ENCODE measurements at regions not wholly inside any gene's neighbourhood (a gene's known extent, or its start where the extent isn't known, plus 50 kb on each side); places are given as distances from the start of the nearest gene placed in this dataset.

DNA sequence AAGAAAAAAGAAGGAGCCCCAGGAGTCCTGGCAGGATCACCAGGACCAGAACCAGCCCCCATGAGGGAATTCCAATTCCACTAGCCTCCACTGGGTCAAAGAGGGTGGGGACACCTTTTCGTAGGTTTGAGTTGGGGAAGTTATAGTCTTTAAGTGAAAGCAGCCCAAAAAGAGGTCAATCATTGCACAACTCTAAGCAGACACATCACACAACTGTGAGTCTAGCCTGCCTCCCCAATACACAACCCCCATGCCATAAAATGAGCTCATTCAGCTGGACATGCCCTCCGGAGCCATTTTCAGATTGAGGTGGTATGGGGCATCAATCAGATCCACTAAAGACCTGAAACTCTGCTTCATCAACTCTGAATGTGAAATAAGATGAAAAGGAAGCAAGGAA, 179.9 kb downstream of the NPHP4 start:
- DNase-seq (ENCODE audit: low read depth, low spot score) = no peak

GRCh38 chr1:5811419-5811818, 180.8 kb downstream of the NPHP4 start:
- no peak for DNase-seq (ENCODE audit: low read depth, low spot score)

DNA sequence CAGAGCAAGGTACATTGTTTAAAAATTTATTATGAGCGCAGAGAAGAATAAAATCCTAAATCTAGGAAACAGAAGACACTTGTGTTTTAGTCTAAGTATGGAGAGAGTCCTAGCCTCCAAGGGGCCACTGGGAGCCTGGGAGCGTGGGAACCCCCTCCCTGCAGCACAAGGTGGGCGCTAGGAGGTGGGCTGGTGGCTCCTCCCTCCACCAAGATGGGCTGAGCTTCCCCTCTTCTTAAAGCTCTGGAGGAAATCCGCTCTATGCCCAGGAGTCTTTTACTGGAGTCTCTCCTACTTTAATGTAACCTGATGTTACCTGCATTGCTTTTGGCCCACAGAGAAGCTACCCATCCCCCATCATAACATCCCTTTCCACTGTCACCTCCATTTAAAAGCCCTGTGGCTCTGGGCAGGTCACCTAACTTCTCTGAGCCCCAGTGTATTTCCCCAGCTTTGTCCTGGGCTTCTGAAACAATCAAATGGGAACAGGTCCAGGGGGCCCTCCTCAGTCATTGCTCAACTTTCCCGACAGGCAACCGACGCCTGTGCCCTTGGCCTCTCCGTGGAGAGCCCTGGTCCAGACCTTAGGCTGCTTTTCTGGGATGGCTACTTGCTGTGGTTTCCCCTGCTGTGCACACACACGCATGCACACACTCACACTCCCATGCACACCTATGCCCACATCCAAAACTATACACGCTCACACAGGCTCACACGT, 181.5 kb downstream of the NPHP4 start:
- DNase-seq (ENCODE audit: low read depth, low spot score) = no peak

DNA sequence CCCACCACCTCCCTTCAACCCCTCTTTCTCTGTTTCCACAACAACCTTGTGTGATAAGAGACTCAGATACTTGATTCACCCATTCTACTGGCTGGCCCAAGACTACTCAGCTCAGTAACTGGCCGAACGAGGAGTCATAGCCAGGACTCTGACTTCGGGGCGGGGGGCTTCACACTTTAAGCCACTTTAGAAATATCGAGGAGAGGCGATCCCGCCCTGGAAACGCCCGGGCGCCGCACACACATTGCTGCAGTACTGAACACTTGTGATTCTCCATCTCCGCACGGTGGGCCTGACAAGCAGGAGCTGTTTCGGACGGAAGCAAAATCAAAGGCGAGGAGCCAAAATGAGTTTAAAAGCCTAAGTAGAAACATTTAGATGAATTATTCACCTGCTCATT, 182.1 kb downstream of the NPHP4 start:
- DNase-seq (ENCODE audit: low read depth, low spot score) = no peak

DNA sequence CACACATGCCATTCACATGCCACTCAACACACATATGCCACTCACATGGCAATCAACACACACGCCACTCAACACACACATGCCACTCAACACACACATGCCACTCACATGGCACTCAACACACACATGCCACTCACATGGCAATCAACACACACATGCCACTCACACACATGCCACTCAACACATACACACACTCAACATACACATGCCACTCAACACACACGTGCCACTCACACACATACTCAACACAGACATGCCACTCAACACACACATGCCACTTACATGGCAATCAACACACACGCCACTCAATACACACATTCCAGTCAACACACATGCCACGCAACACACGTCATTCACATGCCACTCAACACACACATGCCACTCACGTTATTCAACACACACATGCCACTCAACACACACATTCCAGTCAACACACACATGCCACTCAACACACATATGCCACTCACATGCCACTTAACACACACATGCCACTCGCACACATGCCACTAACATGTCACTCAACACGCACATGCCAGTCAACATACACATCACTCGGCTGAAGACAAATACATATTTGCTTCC, 182.9 kb downstream of the NPHP4 start:
- no peak for DNase-seq (ENCODE audit: low read depth, low spot score)

- DNase-seq (ENCODE audit: low read depth, low spot score) = no peak
These were observed 188.4 kb downstream of the NPHP4 start for GRCh38 chr1:5803851-5804250.

- no peak for DNase-seq (ENCODE audit: low read depth, low spot score)
These were observed 189.6 kb downstream of the NPHP4 start for GRCh38 chr1:5802606-5803005.

DNA sequence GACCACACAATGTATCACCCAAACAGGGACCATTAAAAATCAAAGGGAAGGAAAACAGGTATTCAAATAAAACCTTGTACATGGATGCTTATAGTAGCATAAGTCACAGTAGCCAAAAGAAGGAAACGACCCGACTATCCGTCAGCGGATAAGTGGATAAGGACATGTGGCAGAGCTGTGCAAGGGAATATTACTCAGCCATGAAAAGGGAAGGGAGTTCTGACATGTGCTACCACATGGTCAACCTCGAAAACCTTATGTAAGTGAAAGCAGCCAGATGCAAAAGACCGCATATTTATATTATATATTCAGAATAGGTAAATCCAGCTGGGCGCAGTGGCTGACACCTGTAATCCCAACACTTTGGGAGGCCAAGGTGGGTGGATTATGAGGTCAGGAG, 193.3 kb downstream of the NPHP4 start:
- DNase-seq (ENCODE audit: low read depth, low spot score) = no peak

DNA sequence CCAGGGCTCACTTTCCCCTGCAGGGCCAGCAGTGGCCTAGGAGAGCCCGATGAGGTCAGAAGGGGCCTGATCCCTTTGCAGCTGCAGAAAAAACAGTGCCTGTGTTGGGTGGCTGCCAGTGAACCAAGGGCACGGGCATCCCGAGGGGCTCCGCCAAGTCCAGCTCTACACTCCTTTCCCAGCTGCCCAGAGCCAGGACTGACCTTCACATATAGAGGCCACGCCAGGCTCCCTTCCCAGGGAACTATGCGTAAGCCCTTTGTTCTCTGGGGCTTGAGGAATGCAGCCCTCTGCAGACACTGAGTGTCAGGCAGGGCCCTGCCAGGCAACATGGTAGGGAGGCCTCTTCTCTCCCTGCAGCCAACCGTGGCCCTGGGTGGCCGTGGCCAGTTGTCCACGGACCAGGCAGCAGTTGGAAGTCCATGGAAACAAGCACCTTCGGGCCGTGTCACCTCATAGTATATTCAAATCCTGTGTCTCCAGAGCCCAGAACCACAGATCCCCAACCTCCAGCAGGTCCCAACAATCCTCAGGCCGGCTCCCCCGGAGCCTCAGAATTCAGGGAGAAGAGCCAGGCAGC, 194.0 kb downstream of the NPHP4 start:
- DNase-seq (ENCODE audit: low read depth, low spot score) = no peak

- DNase-seq (ENCODE audit: low read depth, low spot score) = no peak
These were observed 196.2 kb downstream of the NPHP4 start for GRCh38 chr1:5796028-5796427.

DNA sequence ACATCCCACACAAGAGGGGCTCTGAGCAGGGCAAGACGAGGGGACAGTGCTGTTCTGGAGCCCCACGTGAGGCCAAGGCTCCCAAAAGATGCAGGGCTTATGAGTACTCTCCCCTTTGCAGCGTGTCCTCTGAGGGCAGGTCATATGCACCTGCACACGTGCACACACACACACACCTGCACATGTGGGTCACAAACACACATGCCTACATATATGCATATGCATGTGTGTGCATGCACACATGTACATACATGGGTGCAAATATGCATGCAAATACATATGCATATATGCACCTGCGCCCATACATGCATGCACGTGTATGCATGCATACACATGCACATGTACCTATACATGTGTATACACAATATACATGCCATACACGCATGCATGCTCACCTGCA, 197.9 kb downstream of the NPHP4 start:
- no peak for DNase-seq (ENCODE audit: low read depth, low spot score)

GRCh38 chr1:5793516-5793915, 198.7 kb downstream of the NPHP4 start:
- DNase-seq (ENCODE audit: low read depth, low spot score) = no peak

- DNase-seq (ENCODE audit: low read depth, low spot score) = no peak
These were observed 211.1 kb downstream of the NPHP4 start for GRCh38 chr1:5781079-5781478.

- DNase-seq (ENCODE audit: low read depth, low spot score) = no peak
These were observed 211.9 kb downstream of the NPHP4 start for GRCh38 chr1:5780324-5780716.

DNA sequence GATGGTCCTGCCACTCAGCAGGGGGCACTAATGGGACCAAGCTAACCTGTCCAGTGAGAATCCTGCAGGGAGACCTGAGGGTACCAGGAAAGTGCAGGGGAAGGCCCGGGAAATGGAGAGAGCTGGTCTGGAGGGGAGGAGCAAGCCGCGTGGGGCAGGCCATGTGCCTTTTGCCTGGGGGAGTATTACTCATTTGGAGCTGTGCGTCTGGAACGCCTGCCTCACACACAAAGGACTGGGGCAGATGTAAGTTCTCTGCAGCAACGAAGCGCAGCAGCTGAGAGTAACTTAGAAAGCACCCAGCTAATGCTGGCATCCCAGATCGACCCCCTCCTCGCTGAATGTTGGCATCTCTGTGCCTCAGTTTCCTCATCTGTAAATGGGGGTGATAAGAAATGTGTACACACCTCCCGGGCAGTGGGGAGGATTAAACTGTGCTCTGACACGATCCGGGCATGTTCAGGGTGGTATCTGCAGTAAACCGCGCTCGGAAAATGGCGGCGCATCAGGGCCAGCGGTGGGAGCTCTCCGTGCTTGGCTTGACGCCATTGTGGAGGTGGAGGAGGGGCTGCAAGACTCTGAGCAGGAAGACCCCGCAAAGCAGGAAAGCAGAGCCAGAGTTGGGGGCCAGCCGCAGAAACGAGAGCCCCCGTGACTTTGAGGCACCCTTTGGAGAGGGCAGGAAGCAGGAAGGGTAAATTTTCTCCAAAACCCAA, 212.5 kb downstream of the NPHP4 start:
- DNase-seq (ENCODE audit: low read depth, low spot score) = no peak

GRCh38 chr1:5776035-5776550, 216.1 kb downstream of the NPHP4 start:
- DNase-seq (ENCODE audit: low read depth, low spot score) = no peak

DNA sequence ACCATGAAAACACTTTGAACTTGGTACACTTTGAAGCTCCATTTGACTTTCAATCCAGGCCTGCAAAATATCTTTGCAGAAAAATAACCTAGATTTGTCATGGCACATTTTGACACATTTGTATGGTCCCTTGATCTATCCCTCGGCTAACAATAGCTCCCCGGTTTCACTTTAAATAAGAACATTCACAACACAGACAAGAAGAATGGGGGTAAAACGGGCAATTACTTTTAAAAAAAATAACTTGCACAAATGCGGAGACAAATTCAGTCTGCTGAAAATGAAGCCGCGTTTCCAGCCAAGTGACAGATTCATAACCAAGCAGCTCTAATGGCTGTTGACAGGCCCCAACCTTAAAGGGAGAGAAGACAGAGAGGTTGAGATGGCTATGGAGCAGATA, 218.2 kb downstream of the NPHP4 start:
- no peak for DNase-seq (ENCODE audit: low read depth, low spot score)

GRCh38 chr1:5771788-5772187, 220.4 kb downstream of the NPHP4 start:
- no peak for DNase-seq (ENCODE audit: low read depth, low spot score)

DNA sequence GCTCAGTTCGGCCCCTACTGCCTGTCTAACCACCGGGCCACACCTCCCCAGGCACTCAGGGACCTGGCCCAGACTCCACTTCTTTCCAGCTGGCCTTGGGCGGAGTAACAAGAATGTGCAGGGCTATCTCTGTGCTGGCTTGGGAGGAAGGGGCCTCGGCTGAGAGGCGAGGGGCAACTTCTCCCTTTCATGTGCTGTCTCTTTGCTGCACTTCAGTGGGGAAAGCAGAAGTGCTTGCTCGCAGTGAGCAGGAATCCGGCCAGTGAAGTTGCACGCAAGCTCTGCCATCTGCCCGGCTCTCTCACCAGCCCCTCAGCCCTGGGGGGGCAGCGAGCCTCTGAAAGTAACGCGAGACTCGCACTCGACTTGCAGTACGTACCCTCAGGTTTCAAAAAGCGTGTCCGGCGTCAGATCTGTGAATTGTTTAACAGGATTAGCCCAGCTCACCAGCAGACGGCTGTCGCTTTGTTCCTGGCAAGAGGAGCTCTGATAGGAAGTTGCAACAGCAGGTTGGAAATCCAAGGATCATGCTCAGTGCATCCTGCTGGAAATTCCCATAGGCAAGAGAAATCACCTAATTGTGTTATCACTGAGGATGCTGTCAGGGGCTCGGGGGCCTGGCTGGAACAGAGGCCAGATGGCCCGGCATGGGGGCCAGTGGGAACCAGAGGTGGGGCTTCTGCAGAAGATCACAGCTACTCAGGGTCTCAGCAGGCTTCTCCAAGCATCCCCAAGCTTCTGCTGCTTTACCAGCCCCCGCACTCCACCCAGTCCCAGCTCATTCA, 221.1 kb downstream of the NPHP4 start:
- peak; percentile 32 for DNase-seq (ENCODE audit: low read depth, low spot score)

DNA sequence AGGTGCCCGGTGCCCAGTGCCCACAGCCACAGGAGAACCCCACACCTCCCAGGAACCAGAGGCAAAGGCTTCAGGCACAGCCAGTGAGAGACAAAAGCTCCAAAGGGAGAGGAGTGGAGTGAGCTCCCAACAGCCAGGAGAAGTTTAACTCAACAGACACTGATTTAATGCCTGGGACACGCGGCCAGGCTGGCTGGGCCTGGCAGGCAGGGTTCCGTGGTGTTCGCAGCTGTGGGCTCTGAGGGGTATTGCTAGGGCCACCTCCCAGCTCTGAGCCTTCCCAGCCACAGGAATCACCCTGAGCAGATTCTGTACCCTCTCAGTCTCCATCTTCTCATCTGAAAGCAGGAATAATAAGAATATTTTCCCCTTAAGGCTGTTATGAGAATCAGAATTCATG, 222.5 kb downstream of the NPHP4 start:
- DNase-seq (ENCODE audit: low read depth, low spot score) = no peak

GRCh38 chr1:5769146-5769545, 223.1 kb downstream of the NPHP4 start:
- DNase-seq (ENCODE audit: low read depth, low spot score) = no peak

GRCh38 chr1:5768014-5768413, 224.2 kb downstream of the NPHP4 start:
- no peak for DNase-seq (ENCODE audit: low read depth, low spot score)
